Effector memory CD4-positive, alpha-beta T cell (primary cell): ENCODE measurements at regions not wholly inside any gene's neighbourhood (a gene's known extent, or its start where the extent isn't known, plus 50 kb on each side); places are given as distances from the start of the nearest gene placed in this dataset.

Source experiments
- DNase-seq, 3 donors: peaks; one replicate each; pipeline ENCODE4 v3.0.0-alpha.2; 2020
- H3K27ac ChIP-seq: 2 replicates; pipeline ENCODE4 v1.7.0; 2013; ENCODE audit warnings: mild to moderate bottlenecking, low read length, moderate library complexity; ENCODE audit not compliant: insufficient read depth, poor library complexity, severe bottlenecking
- H3K27me3 ChIP-seq: replicated peaks from 2 replicates; pipeline ENCODE4 v1.7.0; 2013; ENCODE audit warnings: mild to moderate bottlenecking, low read length; ENCODE audit not compliant: insufficient read depth, control insufficient read depth, poor library complexity, severe bottlenecking
- H3K36me3 ChIP-seq: 2 replicates; pipeline ENCODE4 v1.7.0; 2013; ENCODE audit warnings: mild to moderate bottlenecking, low read length, moderate library complexity; ENCODE audit not compliant: control insufficient read depth, insufficient read depth
- H3K4me1 ChIP-seq: 2 replicates; pipeline ENCODE4 v1.7.0; 2013; ENCODE audit warnings: low read length, mild to moderate bottlenecking; ENCODE audit not compliant: control insufficient read depth, insufficient read depth, poor library complexity, severe bottlenecking
- H3K4me3 ChIP-seq: 2 replicates; pipeline ENCODE4 v1.7.0; 2013; ENCODE audit warnings: low read length, low read depth, mild to moderate bottlenecking; ENCODE audit not compliant: insufficient read depth, poor library complexity, severe bottlenecking
- H3K9me3 ChIP-seq: 2 replicates; pipeline ENCODE4 v1.7.0; 2013; ENCODE audit warnings: mild to moderate bottlenecking, low read length, moderate library complexity; ENCODE audit not compliant: control insufficient read depth

- H3K27ac ChIP-seq = no peak overlapping the region
- H3K9me3 ChIP-seq = no peaks in the 10 kb centered on the region
- no peaks in the 10 kb centered on the region for H3K27me3 ChIP-seq
- H3K4me1 ChIP-seq = no peaks in the 10 kb centered on the region
- no peaks in the 10 kb centered on the region for H3K36me3 ChIP-seq
- no peak overlapping the region for H3K4me3 ChIP-seq
- no peak for DNase-seq
These were observed 2075.3 kb upstream of the C9orf72 start for GRCh38 chr9:29648601-29649000.

- no peak overlapping the region for H3K27ac ChIP-seq
- H3K27me3 ChIP-seq = no peaks in the 10 kb centered on the region
- no peak for DNase-seq
- H3K36me3 ChIP-seq = no peaks in the 10 kb centered on the region
- H3K9me3 ChIP-seq = no peaks in the 10 kb centered on the region
- no peaks in the 10 kb centered on the region for H3K4me1 ChIP-seq
- no peak overlapping the region for H3K4me3 ChIP-seq
These were observed 2083.5 kb upstream of the C9orf72 start for GRCh38 chr9:29656641-29657406.

- no peaks in the 10 kb centered on the region for H3K9me3 ChIP-seq
- H3K27ac ChIP-seq = no peak overlapping the region
- H3K4me3 ChIP-seq = no peak overlapping the region
- no peak for DNase-seq
- no peaks in the 10 kb centered on the region for H3K4me1 ChIP-seq
- H3K36me3 ChIP-seq = no peaks in the 10 kb centered on the region
- H3K27me3 ChIP-seq = no peaks in the 10 kb centered on the region
These were observed 2084.5 kb upstream of the C9orf72 start for GRCh38 chr9:29657821-29658220.

- Histone ChIP-seq H3K36me3 (no peaks in the 10 kb centered on the region), H3K9me3 (no peaks in the 10 kb centered on the region), H3K4me3 (no peak overlapping the region), H3K27me3 (no peaks in the 10 kb centered on the region), H3K27ac (no peak overlapping the region), H3K4me1 (no peaks in the 10 kb centered on the region)
- DNase-seq = no peak
These were observed 2085.7 kb upstream of the C9orf72 start for GRCh38 chr9:29659014-29659413.

GRCh38 chr9:29659736-29660135 lies 2086.5 kb upstream of the C9orf72 start:
- H3K9me3 ChIP-seq = no peaks in the 10 kb centered on the region
- H3K36me3 ChIP-seq = no peaks in the 10 kb centered on the region
- no peak overlapping the region for H3K4me3 ChIP-seq
- no peaks in the 10 kb centered on the region for H3K27me3 ChIP-seq
- no peak for DNase-seq
- H3K4me1 ChIP-seq = no peaks in the 10 kb centered on the region
- no peak overlapping the region for H3K27ac ChIP-seq

GRCh38 chr9:29668732-29669131 lies 2095.5 kb upstream of the C9orf72 start:
- H3K9me3 ChIP-seq = no peaks in the 10 kb centered on the region
- no peak for DNase-seq
- H3K27ac ChIP-seq = no peak overlapping the region

GRCh38 chr9:29669613-29670012 lies 2096.3 kb upstream of the C9orf72 start:
- Histone ChIP-seq H3K36me3 (no peaks in the 10 kb centered on the region), H3K27me3 (no peaks in the 10 kb centered on the region), H3K4me3 (no peak overlapping the region), H3K4me1 (no peaks in the 10 kb centered on the region), H3K9me3 (no peaks in the 10 kb centered on the region), H3K27ac (no peak overlapping the region)
- DNase-seq = no peak

More at GRCh38 chr9:29668732-29669131, 2095.5 kb upstream of the C9orf72 start:
- Histone ChIP-seq H3K27me3 (no peaks in the 10 kb centered on the region), H3K4me3 (no peak overlapping the region), H3K36me3 (no peaks in the 10 kb centered on the region), H3K4me1 (no peaks in the 10 kb centered on the region)

- DNase-seq = no peak
- Histone ChIP-seq H3K4me1 (no peaks in the 10 kb centered on the region), H3K36me3 (no peaks in the 10 kb centered on the region), H3K9me3 (no peaks in the 10 kb centered on the region), H3K27ac (no peak overlapping the region), H3K27me3 (no peaks in the 10 kb centered on the region), H3K4me3 (no peak overlapping the region)
These were observed 2112.2 kb upstream of the C9orf72 start for GRCh38 chr9:29685531-29685930.

- no peaks in the 10 kb centered on the region for H3K27me3 ChIP-seq
- no peak for DNase-seq
- H3K4me1 ChIP-seq = no peaks in the 10 kb centered on the region
- H3K36me3 ChIP-seq = no peaks in the 10 kb centered on the region
- H3K27ac ChIP-seq = no peak overlapping the region
- H3K9me3 ChIP-seq = no peaks in the 10 kb centered on the region
- no peak overlapping the region for H3K4me3 ChIP-seq
These were observed 2117.9 kb upstream of the C9orf72 start for GRCh38 chr9:29691145-29691544.

- Histone ChIP-seq H3K4me1 (no peaks in the 10 kb centered on the region), H3K27ac (no peak overlapping the region), H3K4me3 (no peak overlapping the region), H3K27me3 (no peaks in the 10 kb centered on the region), H3K36me3 (no peaks in the 10 kb centered on the region), H3K9me3 (no peaks in the 10 kb centered on the region)
- no peak for DNase-seq
These were observed 2118.6 kb upstream of the C9orf72 start for GRCh38 chr9:29691758-29692407.
